ENCODE measurements at regions not wholly inside any gene's neighbourhood (a gene's known extent, or its start where the extent isn't known, plus 50 kb on each side); places are given as distances from the start of the nearest gene placed in this dataset.

DNA sequence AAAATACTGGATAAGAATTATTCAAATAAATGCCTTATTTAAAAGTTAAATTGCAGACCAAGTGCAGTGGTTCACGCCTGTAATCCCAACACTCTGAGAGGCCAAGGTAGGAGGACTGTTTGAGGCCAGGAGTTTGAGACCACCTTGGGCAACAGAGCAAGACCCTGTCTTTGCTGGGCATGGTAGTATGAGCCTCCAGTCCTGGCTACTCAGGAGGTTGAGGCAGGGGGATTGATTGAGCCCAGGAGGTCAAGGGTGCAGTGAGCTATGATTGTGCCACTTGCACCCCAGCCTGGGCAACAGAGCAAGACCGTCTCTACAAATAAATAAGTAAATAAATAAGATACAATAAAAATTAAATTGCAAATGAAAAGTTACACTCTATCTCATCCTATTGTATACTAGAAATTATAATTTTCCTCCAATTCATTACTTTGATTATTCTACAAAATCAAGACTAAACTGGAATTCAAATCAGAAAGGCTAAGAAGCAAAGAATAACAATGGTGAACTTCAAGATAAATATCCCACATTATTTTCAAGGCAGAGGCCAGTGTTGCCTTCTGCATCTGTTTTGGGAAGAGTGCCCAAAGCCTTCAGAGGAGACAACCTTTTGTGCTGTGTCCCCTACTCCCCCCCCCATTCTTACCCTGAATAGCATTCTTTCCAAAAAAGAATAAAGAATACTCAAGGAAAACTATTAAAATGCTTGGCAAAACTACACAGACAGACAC, 73.3 kb upstream of the IRF2BP2 start:
- TF ChIP-seq, protein P1, sequence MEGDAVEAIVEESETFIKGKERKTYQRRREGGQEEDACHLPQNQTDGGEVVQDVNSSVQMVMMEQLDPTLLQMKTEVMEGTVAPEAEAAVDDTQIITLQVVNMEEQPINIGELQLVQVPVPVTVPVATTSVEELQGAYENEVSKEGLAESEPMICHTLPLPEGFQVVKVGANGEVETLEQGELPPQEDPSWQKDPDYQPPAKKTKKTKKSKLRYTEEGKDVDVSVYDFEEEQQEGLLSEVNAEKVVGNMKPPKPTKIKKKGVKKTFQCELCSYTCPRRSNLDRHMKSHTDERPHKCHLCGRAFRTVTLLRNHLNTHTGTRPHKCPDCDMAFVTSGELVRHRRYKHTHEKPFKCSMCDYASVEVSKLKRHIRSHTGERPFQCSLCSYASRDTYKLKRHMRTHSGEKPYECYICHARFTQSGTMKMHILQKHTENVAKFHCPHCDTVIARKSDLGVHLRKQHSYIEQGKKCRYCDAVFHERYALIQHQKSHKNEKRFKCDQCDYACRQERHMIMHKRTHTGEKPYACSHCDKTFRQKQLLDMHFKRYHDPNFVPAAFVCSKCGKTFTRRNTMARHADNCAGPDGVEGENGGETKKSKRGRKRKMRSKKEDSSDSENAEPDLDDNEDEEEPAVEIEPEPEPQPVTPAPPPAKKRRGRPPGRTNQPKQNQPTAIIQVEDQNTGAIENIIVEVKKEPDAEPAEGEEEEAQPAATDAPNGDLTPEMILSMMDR (IDR thresholded peaks at IDR 0.05), result no peak
- no peak for TF ChIP-seq POLR2A (IDR thresholded peaks at IDR 0.05)
